Upper lobe of right lung (tissue), 1 donor: ENCODE measurements at regions not wholly inside any gene's neighbourhood (a gene's known extent, or its start where the extent isn't known, plus 50 kb on each side); places are given as distances from the start of the nearest gene placed in this dataset.
"Not testable (repeated sequence)": the region's sequence is repeated elsewhere in the genome, so short reads cannot be mapped to it uniquely, and the experiment has no call there.

Experiments used
- ATAC-seq: fragments of 200-7000 bp; cut with Tn5 transposase; one replicate; pipeline ENCODE4 v1.9.1; 2020; ENCODE audit warnings: mild to moderate bottlenecking, moderate library complexity
- DNase-seq: peaks from one replicate; pipeline ENCODE4 v3.0.0-alpha.2; 2020
- H3K27ac ChIP-seq: fragments of 200-600 bp; one replicate; pipeline ENCODE4 v1.8.0; 2022
- H3K27me3 ChIP-seq: fragments of 200-600 bp; one replicate; pipeline ENCODE4 v1.8.0; 2022; ENCODE audit warnings: mild to moderate bottlenecking
- H3K36me3 ChIP-seq: fragments of 200-600 bp; one replicate; pipeline ENCODE4 v1.8.0; 2022
- H3K4me1 ChIP-seq: fragments of 200-600 bp; one replicate; pipeline ENCODE4 v1.8.0; 2022
- H3K4me3 ChIP-seq: fragments of 200-600 bp; one replicate; pipeline ENCODE4 v1.8.0; 2022; ENCODE audit warnings: mild to moderate bottlenecking
- H3K9me3 ChIP-seq: fragments of 200-600 bp; one replicate; pipeline ENCODE4 v1.8.0; 2022
- intact Hi-C: fragments of 100-400 bp; cut with DNase I; formaldehyde crosslinking; loops from one replicate; pipeline ENCODE4 v1.11.0; 2022
- TF ChIP-seq, protein P1 (sequence below): fragments of 200-600 bp; IDR thresholded peaks from one replicate; pipeline ENCODE4 v1.8.0; 2022; ENCODE audit warnings: antibody characterized with exemption
- donor health status: DM: no; HTN: yes; CAD: no; lungs with severe emphysema.

- no peak overlapping the region for H3K27ac ChIP-seq
- intact Hi-C loops = no loop called here
- no peaks in the 10 kb centered on the region for H3K4me1 ChIP-seq
- H3K27me3 ChIP-seq = no peaks in the 10 kb centered on the region
- no peaks in the 10 kb centered on the region for H3K9me3 ChIP-seq
- TF ChIP-seq, protein P1, sequence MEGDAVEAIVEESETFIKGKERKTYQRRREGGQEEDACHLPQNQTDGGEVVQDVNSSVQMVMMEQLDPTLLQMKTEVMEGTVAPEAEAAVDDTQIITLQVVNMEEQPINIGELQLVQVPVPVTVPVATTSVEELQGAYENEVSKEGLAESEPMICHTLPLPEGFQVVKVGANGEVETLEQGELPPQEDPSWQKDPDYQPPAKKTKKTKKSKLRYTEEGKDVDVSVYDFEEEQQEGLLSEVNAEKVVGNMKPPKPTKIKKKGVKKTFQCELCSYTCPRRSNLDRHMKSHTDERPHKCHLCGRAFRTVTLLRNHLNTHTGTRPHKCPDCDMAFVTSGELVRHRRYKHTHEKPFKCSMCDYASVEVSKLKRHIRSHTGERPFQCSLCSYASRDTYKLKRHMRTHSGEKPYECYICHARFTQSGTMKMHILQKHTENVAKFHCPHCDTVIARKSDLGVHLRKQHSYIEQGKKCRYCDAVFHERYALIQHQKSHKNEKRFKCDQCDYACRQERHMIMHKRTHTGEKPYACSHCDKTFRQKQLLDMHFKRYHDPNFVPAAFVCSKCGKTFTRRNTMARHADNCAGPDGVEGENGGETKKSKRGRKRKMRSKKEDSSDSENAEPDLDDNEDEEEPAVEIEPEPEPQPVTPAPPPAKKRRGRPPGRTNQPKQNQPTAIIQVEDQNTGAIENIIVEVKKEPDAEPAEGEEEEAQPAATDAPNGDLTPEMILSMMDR = no peak
- no peaks in the 10 kb centered on the region for H3K36me3 ChIP-seq
- no peak for ATAC-seq
- H3K4me3 ChIP-seq = no peak overlapping the region
- no peak for DNase-seq
Measured at GRCh38 chr12:91455321-91455720, 272.7 kb upstream of the DCN start.

DNA sequence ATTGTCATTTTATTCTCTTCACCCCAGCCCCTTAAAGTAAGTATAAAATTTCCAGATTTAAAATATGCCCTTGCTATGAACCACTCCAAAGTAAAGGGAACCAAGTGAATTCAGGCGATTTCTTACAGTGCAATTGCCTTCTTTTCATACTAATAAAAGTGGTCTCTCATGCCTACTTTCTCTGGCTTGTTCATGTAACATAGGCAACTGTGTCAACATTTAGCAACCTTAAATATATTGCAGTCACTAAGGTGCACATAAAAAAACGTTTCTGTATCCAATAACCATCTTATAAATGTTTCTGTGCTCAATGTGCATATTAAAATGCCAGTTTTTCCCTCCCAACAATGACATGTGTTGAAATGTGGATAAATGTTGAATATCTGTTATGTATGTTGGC, 271.6 kb upstream of the DCN start:
- no peak for ATAC-seq
- no peaks in the 10 kb centered on the region for H3K36me3 ChIP-seq
- H3K27ac ChIP-seq = no peak overlapping the region
- no peak overlapping the region for H3K4me3 ChIP-seq
- H3K9me3 ChIP-seq = no peaks in the 10 kb centered on the region
- no peaks in the 10 kb centered on the region for H3K27me3 ChIP-seq
- TF ChIP-seq, protein P1 = no peak
- DNase-seq = no peak
- intact Hi-C loops = no loop called here
- no peaks in the 10 kb centered on the region for H3K4me1 ChIP-seq

GRCh38 chr12:91452464-91452863, 269.8 kb upstream of the DCN start:
- DNase-seq, H3K4me1 ChIP-seq, H3K9me3 ChIP-seq, H3K4me3 ChIP-seq, H3K36me3 ChIP-seq, ATAC-seq, H3K27ac ChIP-seq, H3K27me3 ChIP-seq, intact Hi-C loops: not testable (repeated sequence)

DNA sequence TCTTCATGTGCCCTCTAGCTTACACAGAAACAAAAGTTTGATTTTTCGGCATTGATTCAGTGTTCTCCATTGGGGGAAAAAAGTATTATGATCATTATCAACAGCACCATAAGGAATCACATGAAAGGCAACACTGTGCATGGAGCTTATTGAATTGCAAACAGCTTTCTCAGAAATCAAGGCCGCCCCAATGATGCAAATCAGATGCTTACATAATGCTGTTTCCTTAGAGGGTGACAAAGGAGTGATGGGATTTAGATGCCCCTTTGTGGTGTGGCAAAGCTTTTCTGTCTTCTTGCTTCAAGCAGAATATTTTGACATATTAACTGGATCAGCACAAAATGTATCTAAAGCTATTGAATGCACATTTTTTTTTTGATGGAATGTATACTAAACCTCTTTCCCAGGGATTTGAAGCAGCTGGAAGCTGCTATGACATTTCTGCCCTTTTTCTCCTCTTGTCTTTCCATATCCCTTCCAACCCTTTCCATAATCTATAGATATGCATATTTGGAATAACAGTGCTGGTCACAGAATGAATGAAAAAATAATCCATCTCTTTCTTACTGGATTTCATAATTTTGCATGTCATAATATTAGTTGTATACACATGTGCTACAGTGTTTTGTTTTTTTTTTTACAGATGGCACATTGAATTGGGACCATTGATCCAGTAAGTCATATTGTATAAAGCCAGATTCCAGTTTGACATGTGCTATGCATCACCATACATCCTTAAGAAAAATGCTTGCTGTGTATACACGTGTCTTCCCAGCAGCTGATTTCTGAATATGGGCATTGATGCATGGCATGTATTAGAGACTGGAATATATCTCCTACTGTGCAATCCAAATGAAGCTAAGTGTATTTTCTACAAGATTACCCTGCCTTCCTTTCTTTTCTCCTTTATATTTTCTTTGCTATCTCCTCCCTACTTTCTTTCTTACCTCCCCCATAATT, 259.7 kb upstream of the DCN start:
- intact Hi-C loops = no loop called here
- Histone ChIP-seq H3K4me1 (no peaks in the 10 kb centered on the region), H3K27me3 (no peaks in the 10 kb centered on the region), H3K9me3 (no peaks in the 10 kb centered on the region), H3K27ac (no peak overlapping the region), H3K36me3 (no peaks in the 10 kb centered on the region), H3K4me3 (no peak overlapping the region)
- no peak for ATAC-seq
- DNase-seq = no peak
- TF ChIP-seq, protein P1 = no peak

GRCh38 chr12:91441246-91441645, 258.6 kb upstream of the DCN start:
- no peaks in the 10 kb centered on the region for H3K27me3 ChIP-seq
- no peaks in the 10 kb centered on the region for H3K9me3 ChIP-seq
- no peak overlapping the region for H3K4me3 ChIP-seq
- intact Hi-C loops = no loop called here
- DNase-seq = no peak
- no peak overlapping the region for H3K27ac ChIP-seq
- TF ChIP-seq, protein P1 = no peak
- no peak for ATAC-seq
- H3K4me1 ChIP-seq = no peaks in the 10 kb centered on the region
- no peaks in the 10 kb centered on the region for H3K36me3 ChIP-seq

GRCh38 chr12:91434081-91434480, 251.5 kb upstream of the DCN start:
- intact Hi-C loops = no loop called here
- no peak overlapping the region for H3K4me3 ChIP-seq
- H3K9me3 ChIP-seq = no peaks in the 10 kb centered on the region
- TF ChIP-seq, protein P1 = no peak
- H3K4me1 ChIP-seq = peaks cover 3% of the 10 kb centered on the region
- no peak for DNase-seq
- ATAC-seq = no peak
- no peaks in the 10 kb centered on the region for H3K36me3 ChIP-seq
- no peak overlapping the region for H3K27ac ChIP-seq
- no peaks in the 10 kb centered on the region for H3K27me3 ChIP-seq
